ENCODE measurements at regions not wholly inside any gene's neighbourhood (a gene's known extent, or its start where the extent isn't known, plus 50 kb on each side); places are given as distances from the start of the nearest gene placed in this dataset.

DNA sequence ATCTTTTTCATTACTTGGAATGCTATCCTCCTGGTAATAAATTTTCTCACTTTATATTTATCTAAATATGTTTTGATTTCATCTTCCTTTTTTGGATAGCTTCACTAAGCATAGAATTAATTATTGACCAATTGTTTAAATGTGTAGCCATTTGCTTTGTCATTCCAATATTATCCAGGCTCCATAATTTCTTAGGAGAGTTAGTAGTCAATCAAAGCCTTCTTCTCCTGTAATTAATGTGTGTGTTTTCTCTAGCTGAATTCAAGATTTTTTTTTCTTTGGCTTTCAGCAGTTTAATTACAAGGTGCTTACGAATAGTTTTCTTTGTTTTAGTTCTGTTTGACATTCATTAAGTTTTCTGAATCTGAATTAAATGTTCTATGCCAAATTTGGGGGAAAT is 545.9 kb upstream of the CELF2 start:
- DNase-seq = no peak

DNA sequence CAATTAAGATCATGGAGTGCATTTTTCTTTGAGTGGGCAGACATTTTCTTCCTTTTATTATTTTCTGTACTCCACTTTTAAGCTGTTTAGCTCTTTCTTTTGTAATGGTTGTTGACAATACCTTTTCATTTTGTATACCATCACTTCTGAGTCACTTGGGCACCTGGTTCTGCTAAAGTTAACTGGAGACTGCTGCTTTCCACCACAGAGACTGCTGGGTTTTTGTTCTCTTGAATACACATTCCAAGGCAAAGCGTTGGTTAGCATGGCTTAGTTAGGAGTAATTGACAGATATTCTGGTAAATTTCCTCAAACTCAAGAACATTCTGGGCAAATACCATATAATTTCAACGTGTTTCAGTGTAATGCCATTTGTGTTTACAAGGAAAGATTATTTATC is 541.9 kb upstream of the CELF2 start:
- DNase-seq = no peak

DNA sequence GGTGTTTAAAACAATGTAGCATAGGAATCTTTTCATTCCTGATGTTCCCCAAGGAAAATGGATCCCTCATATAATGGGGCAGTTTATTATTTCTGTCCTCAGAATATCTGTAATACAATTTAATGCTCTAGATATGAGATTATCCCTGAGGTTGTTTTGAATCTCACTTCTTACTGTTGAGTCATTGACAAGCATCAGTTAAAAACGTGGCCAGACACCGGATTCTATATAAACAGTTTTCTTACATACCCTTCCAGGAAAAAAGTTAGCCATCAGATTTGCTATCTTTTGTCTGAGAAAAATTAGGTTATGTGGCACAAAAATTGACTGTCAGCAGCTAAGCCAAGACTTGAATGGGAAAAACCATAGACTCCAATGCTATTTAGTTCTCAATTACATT is 539.8 kb upstream of the CELF2 start:
- no peak for DNase-seq

DNA sequence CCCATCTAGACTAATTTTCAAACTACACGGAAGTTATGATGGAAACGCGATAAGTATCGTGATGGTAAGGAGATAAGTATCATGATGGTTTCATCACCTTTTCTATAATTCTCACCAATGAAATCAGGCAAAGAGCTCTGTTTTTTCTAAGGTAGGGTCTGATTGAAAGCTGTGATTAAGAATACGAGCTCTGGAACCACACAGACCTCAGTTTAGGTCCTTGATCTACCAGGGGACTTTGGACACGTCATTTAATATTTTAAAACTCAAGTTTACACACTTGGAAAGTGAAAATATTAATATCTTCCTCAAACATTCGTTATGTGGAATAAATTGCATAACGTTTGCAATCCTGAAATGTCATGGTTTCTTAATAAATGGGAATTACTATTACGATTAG is 538.2 kb upstream of the CELF2 start:
- DNase-seq = no peak

DNA sequence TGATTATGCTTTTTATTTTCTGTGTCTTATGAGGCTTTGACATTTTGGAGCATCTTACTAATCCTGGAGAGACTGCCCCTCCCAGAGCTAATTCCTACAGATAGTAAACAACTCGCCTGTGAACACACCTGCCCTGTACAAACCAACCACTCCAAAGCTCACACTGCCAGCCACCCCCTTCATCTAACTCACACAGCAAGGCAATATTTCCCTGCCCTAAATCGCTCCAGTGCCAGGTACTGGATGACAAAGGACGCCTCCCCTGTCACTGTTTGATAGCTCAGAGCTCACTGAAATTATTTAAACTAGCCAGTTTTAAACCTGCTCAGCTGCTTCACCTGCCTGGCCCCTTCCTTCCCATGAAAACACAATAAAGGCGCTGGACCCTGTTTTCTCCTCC is 535.1 kb upstream of the CELF2 start:
- DNase-seq = no peak

DNA sequence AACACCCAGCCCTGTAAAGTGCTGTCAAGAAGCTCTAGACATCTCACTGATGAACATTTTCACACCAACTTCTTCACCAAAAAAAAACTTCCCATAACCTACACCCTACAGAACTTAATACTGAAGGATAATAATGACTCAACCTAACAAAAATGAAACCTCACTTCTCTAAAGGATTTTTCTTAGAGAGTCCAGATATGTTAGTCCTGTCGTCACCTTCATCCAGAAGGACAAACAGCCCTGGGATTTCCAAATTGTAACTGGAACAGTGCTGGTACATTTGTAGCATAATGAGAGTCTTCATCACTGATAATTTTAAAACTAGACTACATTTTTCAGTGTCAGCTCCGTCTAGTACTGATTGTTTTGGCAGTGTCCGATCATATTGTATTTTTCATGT is 528.6 kb upstream of the CELF2 start:
- DNase-seq = no peak

DNA sequence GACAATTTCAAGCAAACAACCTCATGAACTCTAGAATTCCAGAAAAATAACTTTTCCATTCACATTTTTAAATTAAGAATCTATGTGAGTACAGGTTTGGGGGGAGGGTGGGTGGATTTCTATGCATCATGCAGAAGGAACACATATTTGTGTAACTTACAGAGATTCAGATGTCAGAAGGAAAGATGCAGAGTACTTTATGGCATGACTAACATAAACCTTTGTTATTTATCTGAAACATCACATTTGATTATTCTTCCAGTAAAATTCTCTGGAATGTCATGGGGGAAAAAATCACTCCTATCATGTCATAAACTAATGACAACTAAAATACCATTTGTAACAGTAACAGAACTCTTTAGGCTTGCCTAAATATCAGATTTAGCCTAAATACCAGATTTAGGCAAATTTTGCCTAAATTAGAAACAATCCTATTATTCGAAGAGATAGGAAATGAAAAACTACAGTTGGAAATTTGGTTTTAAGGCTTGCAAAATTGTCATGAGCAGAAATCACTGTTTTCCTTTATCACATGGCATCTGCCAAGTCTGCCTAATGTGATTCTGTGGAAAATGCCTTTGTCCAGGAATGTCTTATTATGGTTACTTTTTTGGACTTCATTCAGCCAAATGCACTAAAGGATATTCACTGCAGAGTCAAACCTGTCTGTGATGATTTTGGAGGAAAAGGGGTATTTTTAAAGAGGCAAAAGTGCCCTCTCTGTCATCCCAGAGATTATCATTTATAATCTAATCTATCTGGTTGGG is 527.7 kb upstream of the CELF2 start:
- DNase-seq = no peak

DNA sequence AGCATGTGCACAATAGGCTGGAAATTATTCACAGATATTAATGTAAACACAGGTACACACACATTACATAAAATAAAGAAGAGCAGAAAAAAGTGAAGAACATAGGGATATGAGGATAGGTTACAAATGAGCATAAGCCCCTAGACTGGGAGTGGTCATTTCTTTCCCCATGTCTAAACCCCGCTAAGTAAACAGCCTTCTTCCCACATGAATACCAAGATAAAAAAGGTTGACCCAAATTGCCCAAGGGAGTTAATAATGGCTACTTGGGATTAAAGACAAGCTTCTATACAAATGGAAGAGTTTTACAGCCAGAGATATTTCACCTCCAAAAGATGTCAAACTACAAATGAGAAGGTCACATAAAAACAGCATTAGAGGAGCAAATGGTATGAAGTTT is 527.1 kb upstream of the CELF2 start:
- DNase-seq = no peak

DNA sequence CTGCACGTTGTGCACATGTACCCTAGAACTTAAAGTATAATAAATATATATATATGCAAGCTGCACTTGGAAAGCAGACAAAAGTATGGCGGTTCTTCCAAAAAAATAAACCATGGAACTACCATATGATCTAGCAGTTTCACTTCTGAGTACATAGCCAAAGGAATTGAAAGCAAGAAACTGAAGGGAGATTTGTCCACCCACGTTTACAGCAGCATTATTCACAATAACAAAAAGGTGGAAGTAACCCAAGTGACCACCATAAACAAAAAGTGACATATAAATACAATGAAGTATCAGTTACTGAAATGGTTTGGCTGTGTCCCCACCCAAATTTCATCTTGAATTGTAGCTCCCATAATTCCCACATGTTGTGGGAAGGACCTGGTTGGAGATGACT is 525.3 kb upstream of the CELF2 start:
- DNase-seq = no peak

DNA sequence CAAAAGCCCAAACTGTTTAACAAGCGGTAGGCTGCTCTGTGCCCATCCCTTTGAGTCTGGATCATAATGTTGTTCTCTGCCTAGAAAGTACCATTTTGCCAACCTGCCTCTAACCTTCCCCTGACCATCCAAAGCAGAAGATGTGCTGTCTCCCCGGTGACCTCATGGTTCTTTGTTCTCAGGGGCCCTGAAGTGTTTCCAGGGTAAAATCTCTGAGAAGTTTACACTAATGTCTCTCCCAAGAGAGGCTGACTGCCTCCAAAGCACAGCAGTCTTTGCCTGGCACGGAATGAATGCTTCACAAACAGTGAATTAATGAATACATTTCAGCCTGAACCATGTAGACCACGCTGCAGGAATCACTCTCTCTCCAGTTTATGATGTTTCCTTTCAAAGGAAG is 523.8 kb upstream of the CELF2 start:
- DNase-seq = no peak

DNA sequence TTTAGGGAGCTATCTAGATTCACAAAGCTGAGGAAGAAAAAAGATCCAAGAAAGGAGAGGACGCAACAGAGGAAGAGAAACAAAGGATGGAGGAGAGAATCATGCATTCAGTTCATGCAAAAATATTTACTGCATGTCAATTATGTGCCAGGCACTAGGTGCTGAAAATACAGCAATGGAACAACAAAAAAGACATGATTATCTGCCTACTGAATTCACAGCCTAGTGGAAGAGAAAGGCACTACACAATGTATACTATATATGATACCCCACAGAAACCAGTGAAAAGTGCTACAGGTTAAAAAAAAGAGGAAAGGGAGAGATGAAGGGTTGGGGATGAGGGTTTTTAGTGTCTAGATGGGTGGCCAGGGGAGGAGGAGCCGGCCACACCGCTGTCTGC is 520.4 kb upstream of the CELF2 start:
- DNase-seq = no peak

DNA sequence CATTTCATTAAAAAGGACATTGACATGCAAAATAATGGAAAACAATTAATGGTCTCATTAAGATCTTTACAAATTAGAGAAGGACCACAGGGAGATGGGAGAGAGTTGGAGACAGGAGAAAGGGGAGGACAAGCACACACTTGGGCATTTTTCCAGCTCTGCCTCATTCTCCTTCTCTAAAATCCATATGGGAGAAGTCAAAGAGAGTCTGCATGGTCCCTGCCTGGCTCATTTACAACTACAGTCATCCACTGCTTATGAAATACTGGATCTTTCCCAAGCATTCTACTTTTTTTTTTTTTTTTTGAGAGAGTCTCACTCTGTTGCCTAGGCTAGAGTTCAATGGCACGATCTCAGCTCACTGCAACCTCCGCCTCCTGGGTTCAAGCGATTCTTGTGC is 518.9 kb upstream of the CELF2 start:
- DNase-seq = no peak

DNA sequence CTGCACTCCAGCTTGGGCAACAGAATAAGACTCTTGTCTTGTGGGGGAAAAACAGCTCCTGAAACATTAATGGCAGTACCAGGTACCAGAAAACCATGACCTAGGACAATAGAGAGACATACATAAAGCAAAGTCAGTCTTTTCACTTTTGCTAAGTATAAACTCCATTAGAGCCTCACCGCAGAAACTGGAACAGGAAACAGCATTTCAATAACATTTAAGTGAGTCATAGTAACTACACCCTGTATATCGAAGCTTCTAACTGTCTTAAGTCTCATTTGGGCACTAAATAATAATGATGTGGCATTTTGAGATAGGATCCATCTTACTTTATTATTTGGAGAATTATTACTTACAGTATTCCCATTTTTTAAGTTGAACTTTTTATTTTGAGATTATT is 517.8 kb upstream of the CELF2 start:
- no peak for DNase-seq

DNA sequence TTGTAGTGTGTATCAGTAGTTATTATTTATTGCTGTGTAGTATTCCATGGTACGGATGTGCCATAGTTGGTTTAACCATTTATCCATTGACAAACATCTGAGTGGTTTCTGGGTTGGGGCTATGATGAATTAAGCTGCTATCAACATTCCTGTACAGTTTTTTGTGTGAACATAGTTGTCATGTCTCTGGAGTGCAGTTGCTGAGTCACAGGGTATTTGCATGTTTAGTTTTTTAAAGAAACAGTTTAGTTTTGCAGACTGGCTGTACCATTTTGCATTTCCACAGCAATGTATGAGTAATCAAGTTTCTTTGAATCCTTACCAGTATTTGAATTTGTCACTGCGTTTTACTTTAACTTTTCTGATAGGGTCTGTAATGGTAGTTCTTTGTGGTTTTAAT is 516.7 kb upstream of the CELF2 start:
- no peak for DNase-seq

DNA sequence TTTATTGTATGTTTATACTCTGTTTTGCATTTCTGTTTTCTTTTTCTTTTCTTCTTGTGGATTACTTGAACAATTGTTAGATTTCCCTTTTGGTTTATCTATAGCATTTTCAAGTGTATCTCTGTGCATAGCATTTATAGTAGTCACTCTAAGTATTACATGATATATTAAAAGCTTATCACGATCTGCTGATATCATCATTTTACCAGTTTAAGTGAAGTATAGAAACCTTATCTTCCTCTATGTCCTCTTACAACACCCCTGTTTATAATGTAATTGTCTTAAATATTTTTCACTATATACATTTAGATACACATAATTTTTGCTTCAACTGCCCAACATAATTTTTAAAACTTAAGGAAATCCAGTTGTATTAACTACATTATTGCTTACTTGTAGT is 513.9 kb upstream of the CELF2 start:
- DNase-seq = no peak

DNA sequence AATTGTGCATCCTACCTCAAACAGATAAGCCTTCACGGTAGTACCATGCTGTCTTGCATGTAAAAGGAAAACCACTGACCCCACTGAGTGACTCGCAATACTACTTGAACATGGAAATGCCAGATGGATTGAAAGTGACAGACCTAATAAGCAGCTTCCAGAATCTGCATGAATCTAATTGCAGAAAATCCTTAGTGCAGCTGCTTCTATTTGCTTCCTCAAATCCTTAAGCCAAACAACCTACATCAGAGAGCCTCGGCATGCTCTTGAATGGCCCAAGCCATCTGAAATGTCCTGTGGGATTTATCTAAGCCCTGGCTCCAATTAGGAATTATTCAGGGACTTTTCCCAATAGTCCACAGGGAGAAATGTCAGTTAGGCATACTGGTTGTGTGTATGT is 509.5 kb upstream of the CELF2 start:
- DNase-seq = no peak

DNA sequence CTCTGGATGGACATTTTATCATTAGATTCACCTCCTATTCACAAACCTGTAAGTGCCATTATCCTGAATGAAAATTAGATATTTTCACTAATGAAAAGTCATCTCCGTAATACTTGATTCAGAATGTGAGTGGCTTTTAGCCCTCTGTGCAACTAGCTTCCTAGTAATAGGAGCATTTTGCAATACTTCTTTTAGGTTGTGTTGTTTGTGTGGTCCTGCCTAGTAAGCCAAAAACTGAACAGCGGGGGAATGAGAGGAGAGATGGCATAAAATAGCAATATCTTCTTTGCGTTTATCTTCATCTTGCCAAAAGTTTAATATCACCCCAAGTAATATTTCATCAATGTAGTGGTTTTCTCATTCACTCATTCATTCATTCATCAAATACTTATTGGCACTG is 507.5 kb upstream of the CELF2 start:
- no peak for DNase-seq

DNA sequence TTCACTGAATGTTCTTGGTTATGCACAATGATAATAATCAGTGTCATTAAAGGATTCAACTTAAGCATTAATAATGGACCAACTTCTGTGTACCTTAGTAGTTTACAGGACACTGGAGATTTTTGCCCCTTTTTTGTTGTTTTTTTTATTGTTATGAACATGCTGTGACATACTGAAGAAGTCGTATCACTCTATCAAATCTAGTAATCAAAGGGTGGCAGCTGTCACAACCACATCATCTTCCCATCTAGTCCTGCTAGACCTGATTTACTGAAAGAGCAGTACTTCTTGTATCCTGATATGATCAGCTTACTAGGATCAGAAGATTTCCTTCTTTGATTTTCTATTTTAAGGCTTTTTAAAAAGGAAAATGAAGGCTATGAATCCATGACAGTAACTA is 504.6 kb upstream of the CELF2 start:
- DNase-seq = no peak

DNA sequence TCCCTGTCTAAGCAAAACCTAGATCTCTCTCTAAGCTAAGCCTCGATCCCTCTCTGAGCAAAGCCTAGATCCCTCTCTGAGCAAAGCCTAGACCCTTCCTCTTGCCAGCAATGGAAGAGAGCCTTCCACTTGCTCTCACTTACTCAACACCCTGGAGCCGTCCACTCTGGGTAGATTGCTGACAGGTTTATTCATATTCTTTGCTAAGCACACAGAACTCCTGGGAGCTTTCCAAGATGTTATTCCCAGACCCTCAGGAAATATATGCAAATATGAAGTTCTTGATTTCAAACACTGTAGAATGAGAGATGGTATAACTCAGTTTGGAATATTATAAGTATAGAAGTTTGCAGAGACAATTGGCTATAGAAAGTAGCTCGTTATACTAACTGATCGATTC is 503.8 kb upstream of the CELF2 start:
- no peak for DNase-seq

DNA sequence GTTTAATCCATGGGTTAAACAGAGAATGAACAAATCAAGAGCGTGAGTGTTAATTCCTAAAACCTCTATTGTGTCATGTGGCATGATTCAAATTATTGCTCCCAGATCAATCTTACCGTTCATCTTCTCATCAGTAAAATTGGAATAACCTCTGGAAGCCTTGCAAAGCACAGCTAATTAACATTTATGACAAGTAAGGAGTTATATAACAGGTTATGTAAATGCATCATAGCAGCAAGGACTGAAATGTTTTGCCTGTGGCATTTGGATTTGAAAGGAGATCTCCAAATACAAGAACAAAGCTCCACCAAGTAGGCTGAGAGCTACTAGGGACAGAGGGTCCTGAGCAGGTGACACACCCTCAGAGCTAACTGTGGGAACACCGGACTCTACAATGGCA is 502.9 kb upstream of the CELF2 start:
- no peak for DNase-seq

DNA sequence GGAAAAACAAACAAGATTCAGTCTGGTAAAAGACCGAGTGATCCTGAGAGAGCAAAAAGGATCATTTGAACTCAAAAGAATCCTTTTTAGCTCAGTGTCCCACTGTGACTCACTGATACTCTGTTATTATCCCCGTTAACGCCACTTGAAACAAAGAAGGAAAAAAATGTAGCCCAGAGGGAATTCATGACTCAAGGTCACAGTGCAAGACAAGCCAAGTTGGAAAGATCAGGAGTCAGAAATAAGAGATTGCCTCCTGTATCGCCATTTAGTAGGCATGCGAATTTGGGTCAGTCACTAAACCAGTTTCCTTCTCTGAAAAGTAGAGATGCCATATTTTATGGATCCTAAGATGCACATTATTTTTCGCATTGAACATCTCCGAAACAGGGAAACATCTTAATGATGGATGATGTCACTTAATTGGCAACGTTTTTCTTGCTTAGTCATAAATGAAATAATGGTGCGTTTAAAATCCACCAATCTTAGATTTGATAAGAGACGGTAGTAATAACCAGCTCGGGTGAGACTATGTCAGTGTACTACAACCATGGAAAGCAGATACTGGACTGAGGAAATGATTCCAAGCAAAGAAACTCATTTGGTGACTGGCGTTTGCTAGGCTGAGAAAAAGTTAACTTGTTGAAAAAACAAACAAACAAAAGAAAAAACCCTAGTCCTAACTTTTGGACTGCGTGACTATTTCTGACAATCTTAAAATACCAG is 502.0 kb upstream of the CELF2 start:
- no peak for DNase-seq

DNA sequence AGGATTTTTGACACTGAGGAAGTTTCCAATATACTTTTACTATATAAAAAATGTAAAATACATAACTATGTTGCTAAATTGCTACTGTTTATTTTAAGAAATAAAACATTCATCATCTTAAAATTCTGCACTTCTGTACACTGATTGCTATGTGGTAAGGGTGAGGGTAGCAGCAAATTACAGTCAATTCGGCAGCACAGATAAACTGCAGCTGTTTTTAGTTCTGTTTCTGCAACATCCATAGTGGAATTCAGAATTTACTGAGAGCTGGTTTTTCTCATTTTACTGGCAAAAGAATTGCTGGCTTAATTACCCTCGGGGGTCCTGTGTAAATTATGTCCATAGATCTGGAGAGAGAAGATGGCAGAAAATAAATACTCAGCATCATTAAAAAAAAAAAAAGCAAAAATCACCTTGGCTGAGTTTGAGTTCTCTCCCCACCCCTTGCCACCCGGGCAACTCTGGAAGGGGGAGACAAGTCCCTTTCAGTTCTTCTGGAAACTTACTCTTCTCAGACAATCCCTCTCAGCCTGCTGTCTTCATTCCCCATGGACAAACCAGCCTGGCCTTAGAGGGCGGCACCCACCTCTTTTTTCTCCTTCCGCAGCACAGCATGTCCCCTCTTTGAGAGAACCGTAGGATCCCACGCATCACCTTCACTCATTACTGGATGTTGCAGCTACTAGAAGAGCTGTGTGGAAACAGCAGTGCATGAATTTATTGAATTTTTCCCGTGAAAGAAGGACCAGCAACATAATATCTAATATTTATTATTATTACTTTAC is 501.1 kb upstream of the CELF2 start:
- DNase-seq = no peak

DNA sequence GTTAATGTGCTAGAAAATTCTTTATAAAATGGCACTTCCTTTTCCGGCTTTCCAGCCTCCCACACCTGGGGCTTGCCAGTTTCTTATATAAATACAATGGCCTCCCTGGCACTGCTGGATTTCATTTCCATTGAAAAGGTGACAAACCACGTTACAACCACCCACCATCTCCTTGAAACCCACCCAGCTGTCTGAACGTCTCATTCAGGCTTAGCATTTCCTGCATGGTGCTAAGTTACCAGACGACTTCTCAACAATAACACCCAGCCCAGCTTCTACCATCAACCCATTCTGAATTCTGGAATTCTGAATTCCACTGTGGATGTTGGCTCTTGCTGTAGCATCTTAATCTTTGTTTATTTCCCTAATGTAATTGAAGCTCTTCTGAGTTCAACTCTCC is 499.8 kb upstream of the CELF2 start:
- no peak for DNase-seq

DNA sequence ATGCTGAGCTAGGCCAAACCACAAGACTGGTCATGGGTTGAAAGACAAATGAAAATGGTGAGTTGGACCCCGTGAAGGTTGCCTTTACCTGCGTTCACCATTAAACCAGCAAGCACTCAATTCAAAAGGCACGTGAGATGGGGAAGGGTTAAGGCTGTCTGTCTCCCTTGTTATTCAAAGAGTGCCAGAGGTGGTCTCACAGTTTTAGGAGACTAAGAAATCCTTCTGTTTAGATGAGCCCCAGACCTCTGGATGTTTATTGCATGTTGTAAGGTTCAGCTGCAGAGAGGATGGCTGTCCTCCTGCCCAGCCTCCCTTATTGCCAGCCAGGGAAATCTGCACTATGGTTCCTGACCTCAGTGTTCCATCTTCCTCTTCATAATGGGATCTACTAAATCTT is 498.0 kb upstream of the CELF2 start:
- no peak for DNase-seq
